ENCODE measurements at regions not wholly inside any gene's neighbourhood (a gene's known extent, or its start where the extent isn't known, plus 50 kb on each side); places are given as distances from the start of the nearest gene placed in this dataset.
"Not testable (repeated sequence)": the region's sequence is repeated elsewhere in the genome, so short reads cannot be mapped to it uniquely, and the experiment has no call there.

GRCh38 chr2:111435553-111436310, 315.0 kb downstream of the BCL2L11 start:
- not testable (repeated sequence) for H3K4me1 ChIP-seq (ENCODE audit: control insufficient read depth in 5 of 5, insufficient read depth in 5 of 5, low read length in 5 of 5); DNase-seq; H3K4me3 ChIP-seq; ATAC-seq (ENCODE audit: insufficient read depth, low FRiP score); H3K36me3 ChIP-seq (ENCODE audit: control insufficient read depth in 4 of 4, insufficient read depth in 4 of 4, low read length in 4 of 4); H3K27me3 ChIP-seq (ENCODE audit: control insufficient read depth in 3 of 3, insufficient read depth in 3 of 3, low read length in 2 of 3); H3K9ac ChIP-seq (ENCODE audit: insufficient read depth in 1 of 2, low read length in 2 of 2); H3K27ac ChIP-seq (ENCODE audit: low read depth in 1 of 2, low read length in 1 of 2); H3K9me3 ChIP-seq (ENCODE audit: control insufficient read depth in 4 of 4, insufficient read depth in 3 of 4, low read length in 3 of 4)
- WGBS, 2 donors: 70 to 77% methylated on average over 4 of the region's 11 CpGs

DNA sequence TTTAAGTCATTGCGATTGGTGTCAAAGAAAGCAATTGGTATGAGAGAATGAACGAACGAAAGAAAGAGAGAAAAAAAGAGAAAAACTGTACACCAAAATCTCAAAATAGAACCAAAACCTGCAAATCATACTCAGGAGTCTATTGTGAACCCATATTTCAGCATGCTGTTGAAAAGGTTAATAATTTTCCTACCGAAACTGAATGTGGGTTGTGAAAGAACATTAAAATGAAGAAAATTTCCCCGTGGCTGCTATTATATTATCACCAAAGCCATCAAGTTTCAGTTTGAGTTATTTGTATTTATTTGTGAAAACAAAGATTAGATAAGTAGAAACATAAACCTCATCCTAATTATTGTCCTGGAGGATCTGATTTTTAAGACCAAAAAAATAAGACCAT, 315.7 kb downstream of the BCL2L11 start:
- not testable (repeated sequence) for ATAC-seq (ENCODE audit: insufficient read depth, low FRiP score); H3K36me3 ChIP-seq (ENCODE audit: control insufficient read depth in 4 of 4, insufficient read depth in 4 of 4, low read length in 4 of 4); H3K27me3 ChIP-seq (ENCODE audit: control insufficient read depth in 3 of 3, insufficient read depth in 3 of 3, low read length in 2 of 3); H3K9ac ChIP-seq (ENCODE audit: insufficient read depth in 1 of 2, low read length in 2 of 2); H3K4me3 ChIP-seq; DNase-seq; H3K9me3 ChIP-seq (ENCODE audit: control insufficient read depth in 4 of 4, insufficient read depth in 3 of 4, low read length in 3 of 4); H3K27ac ChIP-seq (ENCODE audit: low read depth in 1 of 2, low read length in 1 of 2); H3K4me1 ChIP-seq (ENCODE audit: control insufficient read depth in 5 of 5, insufficient read depth in 5 of 5, low read length in 5 of 5)
- 61 to 73% methylated on average over 2 of the region's 5 CpGs for WGBS, 2 donors

GRCh38 chr2:111437288-111437990, 316.7 kb downstream of the BCL2L11 start:
- not testable (repeated sequence) for H3K9me3 ChIP-seq (ENCODE audit: control insufficient read depth in 4 of 4, insufficient read depth in 3 of 4, low read length in 3 of 4); H3K9ac ChIP-seq (ENCODE audit: insufficient read depth in 1 of 2, low read length in 2 of 2); H3K27me3 ChIP-seq (ENCODE audit: control insufficient read depth in 3 of 3, insufficient read depth in 3 of 3, low read length in 2 of 3); ATAC-seq (ENCODE audit: insufficient read depth, low FRiP score); DNase-seq; H3K36me3 ChIP-seq (ENCODE audit: control insufficient read depth in 4 of 4, insufficient read depth in 4 of 4, low read length in 4 of 4); H3K4me1 ChIP-seq (ENCODE audit: control insufficient read depth in 5 of 5, insufficient read depth in 5 of 5, low read length in 5 of 5); H3K4me3 ChIP-seq; H3K27ac ChIP-seq (ENCODE audit: low read depth in 1 of 2, low read length in 1 of 2)
- WGBS, 2 donors: 87 to 95% methylated on average over 3 of the region's 7 CpGs

DNA sequence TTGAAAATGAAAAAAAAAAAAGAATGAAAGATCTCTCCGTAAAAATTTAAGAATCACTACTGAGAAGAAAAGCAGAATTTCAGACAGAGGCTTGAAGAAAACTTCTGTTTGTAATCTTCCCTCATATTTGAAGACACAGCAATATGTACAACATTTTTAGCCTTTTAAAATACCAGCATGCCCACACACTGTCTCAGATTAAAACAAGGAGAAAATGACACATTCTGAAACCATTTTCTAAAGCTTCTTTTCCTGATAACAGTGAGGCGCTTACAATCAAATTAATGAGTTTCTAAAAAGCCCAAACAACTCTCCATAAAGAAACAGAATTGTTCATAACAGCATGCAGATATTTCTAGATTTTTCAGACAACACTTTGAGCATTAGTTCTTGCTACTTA, 317.4 kb downstream of the BCL2L11 start:
- DNase-seq; ATAC-seq (ENCODE audit: insufficient read depth, low FRiP score); H3K27me3 ChIP-seq (ENCODE audit: control insufficient read depth in 3 of 3, insufficient read depth in 3 of 3, low read length in 2 of 3); H3K36me3 ChIP-seq (ENCODE audit: control insufficient read depth in 4 of 4, insufficient read depth in 4 of 4, low read length in 4 of 4); H3K4me3 ChIP-seq; H3K9ac ChIP-seq (ENCODE audit: insufficient read depth in 1 of 2, low read length in 2 of 2); H3K4me1 ChIP-seq (ENCODE audit: control insufficient read depth in 5 of 5, insufficient read depth in 5 of 5, low read length in 5 of 5); H3K9me3 ChIP-seq (ENCODE audit: control insufficient read depth in 4 of 4, insufficient read depth in 3 of 4, low read length in 3 of 4); H3K27ac ChIP-seq (ENCODE audit: low read depth in 1 of 2, low read length in 1 of 2): not testable (repeated sequence)
- 79 to 84% methylated on average over 2 of the region's 2 CpGs for WGBS, 2 donors

GRCh38 chr2:111439237-111439636, 318.5 kb downstream of the BCL2L11 start:
- not testable (repeated sequence) for ATAC-seq (ENCODE audit: insufficient read depth, low FRiP score); DNase-seq; H3K27ac ChIP-seq (ENCODE audit: low read depth in 1 of 2, low read length in 1 of 2); H3K27me3 ChIP-seq (ENCODE audit: control insufficient read depth in 3 of 3, insufficient read depth in 3 of 3, low read length in 2 of 3); H3K36me3 ChIP-seq (ENCODE audit: control insufficient read depth in 4 of 4, insufficient read depth in 4 of 4, low read length in 4 of 4); H3K4me1 ChIP-seq (ENCODE audit: control insufficient read depth in 5 of 5, insufficient read depth in 5 of 5, low read length in 5 of 5); H3K4me3 ChIP-seq; H3K9me3 ChIP-seq (ENCODE audit: control insufficient read depth in 4 of 4, insufficient read depth in 3 of 4, low read length in 3 of 4); H3K9ac ChIP-seq (ENCODE audit: insufficient read depth in 1 of 2, low read length in 2 of 2)
- WGBS, 2 donors: 62 to 68% methylated on average over 2 of the region's 6 CpGs

DNA sequence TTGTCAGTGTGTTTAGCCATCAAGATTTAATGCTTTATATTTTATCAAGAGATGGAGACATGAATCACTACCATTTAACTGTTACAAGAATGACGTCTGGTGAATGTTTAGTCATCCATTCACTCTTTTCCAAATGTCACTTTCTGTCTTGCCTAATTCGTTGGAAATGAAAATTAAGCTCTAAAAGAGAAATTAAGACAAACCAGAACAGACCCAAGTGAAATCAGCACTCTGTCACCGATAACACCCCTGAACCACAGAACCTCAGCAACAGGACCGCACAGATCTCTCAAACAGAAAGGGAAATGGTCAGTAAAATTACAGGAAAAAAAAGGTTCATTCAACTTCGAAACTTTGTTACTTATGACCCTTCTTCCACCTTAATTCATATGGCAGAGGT, 320.9 kb downstream of the BCL2L11 start:
- H3K27ac ChIP-seq (ENCODE audit: low read depth in 1 of 2, low read length in 1 of 2); DNase-seq; H3K9me3 ChIP-seq (ENCODE audit: control insufficient read depth in 4 of 4, insufficient read depth in 3 of 4, low read length in 3 of 4); H3K4me1 ChIP-seq (ENCODE audit: control insufficient read depth in 5 of 5, insufficient read depth in 5 of 5, low read length in 5 of 5); H3K9ac ChIP-seq (ENCODE audit: insufficient read depth in 1 of 2, low read length in 2 of 2); H3K4me3 ChIP-seq; H3K36me3 ChIP-seq (ENCODE audit: control insufficient read depth in 4 of 4, insufficient read depth in 4 of 4, low read length in 4 of 4); H3K27me3 ChIP-seq (ENCODE audit: control insufficient read depth in 3 of 3, insufficient read depth in 3 of 3, low read length in 2 of 3); ATAC-seq (ENCODE audit: insufficient read depth, low FRiP score): not testable (repeated sequence)
- 82 to 86% methylated on average over 3 of the region's 5 CpGs for WGBS, 2 donors

DNA sequence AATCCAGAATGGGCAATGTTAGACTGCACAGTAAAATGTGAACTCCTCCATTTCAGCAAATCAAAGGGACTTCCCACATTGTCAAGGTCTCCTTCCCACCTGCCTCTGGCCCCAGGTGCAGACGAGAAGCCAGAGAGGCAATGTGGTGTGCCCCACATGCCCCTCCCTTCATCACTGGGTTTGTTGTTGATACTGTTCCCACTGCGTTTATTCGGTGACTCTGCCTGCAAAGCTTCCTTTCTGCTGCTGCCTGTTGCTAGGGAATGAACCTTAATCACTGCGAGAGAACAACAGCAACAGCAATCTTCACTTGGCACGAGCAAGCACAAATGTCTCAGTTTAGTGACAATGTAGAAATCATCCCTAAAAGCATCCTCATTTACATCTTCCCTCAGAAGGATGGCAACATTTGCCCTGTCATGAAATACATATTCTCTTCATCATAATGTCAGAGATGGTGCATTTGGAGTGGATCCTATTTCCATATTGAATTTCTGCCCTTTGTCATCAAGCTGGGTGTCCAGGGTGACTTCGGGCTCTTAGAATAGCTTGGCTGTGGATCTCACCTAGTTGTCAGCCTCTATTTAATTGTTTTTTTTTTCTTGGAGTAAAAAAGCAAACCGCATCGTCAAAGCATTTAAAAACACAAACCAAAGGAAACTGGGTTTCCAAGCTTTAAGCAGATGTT, 322.2 kb downstream of the BCL2L11 start:
- ATAC-seq (ENCODE audit: insufficient read depth, low FRiP score); H3K27ac ChIP-seq (ENCODE audit: low read depth in 1 of 2, low read length in 1 of 2): not testable (repeated sequence)
- WGBS, 2 donors: 66 to 69% methylated on average over 4 to 5 of the region's 8 CpGs

DNA sequence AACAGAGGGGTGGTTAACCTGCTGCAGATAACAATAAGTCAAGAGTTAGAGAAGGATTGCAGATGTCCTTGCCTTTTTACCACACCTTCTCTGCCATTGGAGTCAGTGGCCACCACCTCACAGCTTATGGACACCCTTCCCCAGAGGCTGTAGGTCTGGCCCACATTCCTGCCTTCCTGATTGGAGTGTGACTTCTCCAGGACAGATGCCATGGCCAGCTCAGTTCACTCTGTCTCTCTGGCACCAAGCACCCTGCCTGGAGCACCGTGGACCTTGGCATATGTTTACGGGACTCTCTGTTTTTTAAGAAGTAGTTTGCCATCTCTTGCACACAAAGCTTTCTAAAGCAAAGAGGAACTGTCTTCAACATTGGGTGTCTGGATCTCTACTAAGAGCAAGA, 323.8 kb downstream of the BCL2L11 start:
- DNase-seq; H3K36me3 ChIP-seq (ENCODE audit: control insufficient read depth in 4 of 4, insufficient read depth in 4 of 4, low read length in 4 of 4); H3K27me3 ChIP-seq (ENCODE audit: control insufficient read depth in 3 of 3, insufficient read depth in 3 of 3, low read length in 2 of 3); H3K27ac ChIP-seq (ENCODE audit: low read depth in 1 of 2, low read length in 1 of 2); H3K9me3 ChIP-seq (ENCODE audit: control insufficient read depth in 4 of 4, insufficient read depth in 3 of 4, low read length in 3 of 4); H3K4me3 ChIP-seq; H3K4me1 ChIP-seq (ENCODE audit: control insufficient read depth in 5 of 5, insufficient read depth in 5 of 5, low read length in 5 of 5); ATAC-seq (ENCODE audit: insufficient read depth, low FRiP score); H3K9ac ChIP-seq (ENCODE audit: insufficient read depth in 1 of 2, low read length in 2 of 2): not testable (repeated sequence)
- WGBS, 2 donors: no CpG with 5 or more reads among the region's 2 CpGs

More for the DNA sequence above, 322.2 kb downstream of the BCL2L11 start:
- H3K9me3 ChIP-seq (ENCODE audit: control insufficient read depth in 4 of 4, insufficient read depth in 3 of 4, low read length in 3 of 4); H3K27me3 ChIP-seq (ENCODE audit: control insufficient read depth in 3 of 3, insufficient read depth in 3 of 3, low read length in 2 of 3); DNase-seq; H3K36me3 ChIP-seq (ENCODE audit: control insufficient read depth in 4 of 4, insufficient read depth in 4 of 4, low read length in 4 of 4); H3K9ac ChIP-seq (ENCODE audit: insufficient read depth in 1 of 2, low read length in 2 of 2); H3K4me1 ChIP-seq (ENCODE audit: control insufficient read depth in 5 of 5, insufficient read depth in 5 of 5, low read length in 5 of 5); H3K4me3 ChIP-seq: not testable (repeated sequence)

Data from lung (tissue), 9 donors.